Gastroesophageal sphincter (tissue), 3 donors: ENCODE measurements at regions not wholly inside any gene's neighbourhood (a gene's known extent, or its start where the extent isn't known, plus 50 kb on each side); places are given as distances from the start of the nearest gene placed in this dataset.

Experiments
- EP300 ChIP-seq: sonication (generic); formaldehyde crosslinking; IDR thresholded peaks from one replicate; pipeline ENCODE4 v1.6.1; 2017; ENCODE audit warnings: antibody characterized with exemption, mild to moderate bottlenecking
- POLR2AphosphoS5 ChIP-seq: sonication (generic); formaldehyde crosslinking; IDR thresholded peaks from one replicate; pipeline ENCODE4 v1.6.1; 2017; ENCODE audit warnings: antibody characterized with exemption
- TF ChIP-seq, protein P1 (sequence below), 4 experiments: fragments of 200-600 bp in 2 of 4; fragments of 450-650 bp in 2 of 4; sonication (generic) in 1 of 4; IDR thresholded peaks; one replicate each; pipeline ENCODE4 v1.5.1; 2017 to 2019; ENCODE audit warnings: antibody characterized with exemption in 4 of 4, mild to moderate bottlenecking in 2 of 4, moderate library complexity in 2 of 4

DNA sequence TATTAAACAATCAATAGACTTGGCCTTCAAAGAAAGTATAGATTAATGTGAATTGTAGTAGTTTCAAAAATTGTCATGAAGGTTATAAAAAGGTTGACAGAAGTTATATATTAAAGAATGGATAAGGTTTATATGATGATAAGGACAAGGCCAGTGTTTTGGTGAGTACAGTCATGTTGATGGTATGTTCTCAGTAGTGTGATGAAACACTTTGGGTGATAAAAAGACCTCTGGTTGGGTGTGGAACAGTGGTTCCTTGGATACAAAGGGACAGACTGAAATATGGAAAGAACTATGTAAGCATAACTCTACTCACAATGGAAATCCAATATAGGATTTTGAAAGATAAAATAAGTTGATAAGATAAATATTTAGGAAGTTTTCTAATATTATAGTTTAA lies 866.3 kb downstream of the ANKRD7 start:
- TF ChIP-seq, protein P1, sequence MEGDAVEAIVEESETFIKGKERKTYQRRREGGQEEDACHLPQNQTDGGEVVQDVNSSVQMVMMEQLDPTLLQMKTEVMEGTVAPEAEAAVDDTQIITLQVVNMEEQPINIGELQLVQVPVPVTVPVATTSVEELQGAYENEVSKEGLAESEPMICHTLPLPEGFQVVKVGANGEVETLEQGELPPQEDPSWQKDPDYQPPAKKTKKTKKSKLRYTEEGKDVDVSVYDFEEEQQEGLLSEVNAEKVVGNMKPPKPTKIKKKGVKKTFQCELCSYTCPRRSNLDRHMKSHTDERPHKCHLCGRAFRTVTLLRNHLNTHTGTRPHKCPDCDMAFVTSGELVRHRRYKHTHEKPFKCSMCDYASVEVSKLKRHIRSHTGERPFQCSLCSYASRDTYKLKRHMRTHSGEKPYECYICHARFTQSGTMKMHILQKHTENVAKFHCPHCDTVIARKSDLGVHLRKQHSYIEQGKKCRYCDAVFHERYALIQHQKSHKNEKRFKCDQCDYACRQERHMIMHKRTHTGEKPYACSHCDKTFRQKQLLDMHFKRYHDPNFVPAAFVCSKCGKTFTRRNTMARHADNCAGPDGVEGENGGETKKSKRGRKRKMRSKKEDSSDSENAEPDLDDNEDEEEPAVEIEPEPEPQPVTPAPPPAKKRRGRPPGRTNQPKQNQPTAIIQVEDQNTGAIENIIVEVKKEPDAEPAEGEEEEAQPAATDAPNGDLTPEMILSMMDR (IDR thresholded peaks at IDR 0.05) = no peak
- TF ChIP-seq EP300 = no peak
- no peak for TF ChIP-seq POLR2AphosphoS5
